ENCODE measurements at regions not wholly inside any gene's neighbourhood (a gene's known extent, or its start where the extent isn't known, plus 50 kb on each side); places are given as distances from the start of the nearest gene placed in this dataset.

- TF ChIP-seq CTCF (IDR thresholded peaks at IDR 0.05) (no peak), POLR2A (IDR thresholded peaks at IDR 0.05) (no peak)
Measured at GRCh38 chr11:127233998-127234397, 233.4 kb upstream of the KIRREL3 start.
